Adrenal gland (tissue), 9 donors: ENCODE measurements at regions not wholly inside any gene's neighbourhood (a gene's known extent, or its start where the extent isn't known, plus 50 kb on each side); places are given as distances from the start of the nearest gene placed in this dataset.

Experiments used
- DNase-seq, 7 donors: peaks; one replicate each; pipeline ENCODE4 v3.0.0-alpha.2; 2019 to 2020
- H3K27ac ChIP-seq, 5 donors: fragments of 200-600 bp; sonication (generic) in 4 of 5; 1 replicate in 3 of 5; 2 replicates in 2 of 5; pipeline versions ENCODE4 v1.5.1 to v1.8.0; 2016 to 2020; ENCODE audit warnings: mild to moderate bottlenecking in 1 of 5
- H3K27me3 ChIP-seq: fragments of 200-600 bp; 2 replicates; pipeline ENCODE4 v1.8.0; 2021
- H3K36me3 ChIP-seq, 2 donors: fragments of 200-600 bp; replicated peaks in 1 of 2; 1 replicate in 1 of 2; 2 replicates in 1 of 2; pipeline versions ENCODE4 v1.5.1 to v1.8.0; 2018 to 2022
- H3K4me1 ChIP-seq, 2 donors: fragments of 200-600 bp; replicated peaks in 1 of 2; 1 replicate in 1 of 2; 2 replicates in 1 of 2; pipeline versions ENCODE4 v1.5.1 to v1.8.0; 2018 to 2021
- H3K4me3 ChIP-seq, 4 donors: fragments of 200-600 bp; sonication (generic) in 3 of 4; one replicate each; pipeline ENCODE4 v1.5.1; 2016 to 2018
- H3K9me3 ChIP-seq, 3 donors: fragments of 200-600 bp; sonication (generic) in 1 of 3; replicated peaks in 1 of 3; 1 replicate in 2 of 3; 2 replicates in 1 of 3; pipeline versions ENCODE4 v1.5.1 to v1.8.0; 2016 to 2021
- CTCF ChIP-seq, 6 experiments: fragments of 450-650 bp in 4 of 6; fragments of 200-600 bp in 2 of 6; sonication (generic) in 1 of 6; IDR thresholded peaks; 1 replicate in 5 of 6; 2 replicates in 1 of 6; pipeline versions ENCODE4 v1.5.1 to v1.8.0; 2016 to 2021; ENCODE audit warnings: antibody characterized with exemption in 6 of 6, mild to moderate bottlenecking in 2 of 6, moderate library complexity in 1 of 6
- POLR2A ChIP-seq, 2 donors: fragments of 450-650 bp; IDR thresholded peaks; one replicate each; pipeline ENCODE4 v1.6.1; 2017; ENCODE audit warnings: antibody characterized with exemption in 2 of 2, mild to moderate bottlenecking in 2 of 2, moderate library complexity in 1 of 2
- WGBS, 4 donors: extraction: QIAGEN DNeasy Blood & Tissue Kit in 2 of 4; methylation state at CpG; one replicate each; pipeline versions ENCODE4 v1.1.5 to v1.1.7; 2013 to 2017; 5-methylcytosine and 5-hydroxymethylcytosine counted together
- intact Hi-C, 2 donors: fragments of 100-400 bp; cut with DNase I; formaldehyde crosslinking; loops; one replicate each; pipeline versions ENCODE4 v1.14.1 to v1.15.0; 2022 to 2023
- donor health status: healthy with polysubstance abuse.
- donor health status: Bipolar disorder and iron deficiency.
- donor health status: DM: yes; HTN: yes; CAD: no.
- donor health status: DM: no; HTN: no; CAD: no.
- donor health status: DM: no; HTN: no; CAD: no.

GRCh38 chr21:28513428-28513827 lies 479.2 kb downstream of the LTN1 start:
- Histone ChIP-seq H3K4me3 (no peak overlapping the region), H3K27ac (no peak overlapping the region), H3K9me3 (no peaks in the 10 kb centered on the region), H3K27me3 (no peaks in the 10 kb centered on the region), H3K36me3 (no peaks in the 10 kb centered on the region), H3K4me1 (peaks cover 0 to 4% of the 10 kb centered on the region in 2 donors)
- no peak for DNase-seq
- 14 to 33% (median 23%) methylated on average over 1 of the region's 1 CpG for WGBS, 4 donors
- TF ChIP-seq POLR2A (IDR thresholded peaks at IDR 0.05) (no peak), CTCF (IDR thresholded peaks at IDR 0.05) (no peak)
- intact Hi-C loops: loop anchor here (5.0 to 10.0 kb wide), 2 partner anchors 229 to 231 kb away; no protein-coding TSS in a partner anchor

GRCh38 chr21:28509031-28509430 lies 483.6 kb downstream of the LTN1 start:
- no peaks in the 10 kb centered on the region for H3K36me3 ChIP-seq
- intact Hi-C loops: no loop called here
- no peak overlapping the region for H3K27ac ChIP-seq
- H3K27me3 ChIP-seq: no peaks in the 10 kb centered on the region
- TF ChIP-seq POLR2A (IDR thresholded peaks at IDR 0.05) (no peak), CTCF (IDR thresholded peaks at IDR 0.05) (no peak)
- peaks cover 0 to 4% of the 10 kb centered on the region in 2 donors for H3K4me1 ChIP-seq
- no peaks in the 10 kb centered on the region for H3K9me3 ChIP-seq
- no peak for DNase-seq
- WGBS, 4 donors: 44 to 56% (median 50%) methylated on average over 3 of the region's 3 CpGs
- no peak overlapping the region for H3K4me3 ChIP-seq

- intact Hi-C loops: no loop called here
- H3K27me3 ChIP-seq: no peaks in the 10 kb centered on the region
- peaks cover 0 to 4% of the 10 kb centered on the region in 2 donors for H3K4me1 ChIP-seq
- H3K36me3 ChIP-seq: no peaks in the 10 kb centered on the region
- no peak overlapping the region for H3K27ac ChIP-seq
- DNase-seq: no peak
- H3K9me3 ChIP-seq: no peaks in the 10 kb centered on the region
- H3K4me3 ChIP-seq: no peak overlapping the region
- no peak for TF ChIP-seq CTCF (IDR thresholded peaks at IDR 0.05)
- TF ChIP-seq POLR2A (IDR thresholded peaks at IDR 0.05): no peak
Measured at GRCh38 chr21:28508126-28508525, 484.6 kb downstream of the LTN1 start.

- Histone ChIP-seq H3K27ac (no peak overlapping the region), H3K9me3 (no peaks in the 10 kb centered on the region), H3K4me1 (no peaks in the 10 kb centered on the region), H3K36me3 (no peaks in the 10 kb centered on the region), H3K4me3 (no peak overlapping the region), H3K27me3 (no peaks in the 10 kb centered on the region)
- intact Hi-C loops: no loop called here
- DNase-seq: no peak
- TF ChIP-seq CTCF (IDR thresholded peaks at IDR 0.05) (no peak), POLR2A (IDR thresholded peaks at IDR 0.05) (no peak)
Measured at GRCh38 chr21:28496517-28496916, 496.2 kb downstream of the LTN1 start.
